Central memory CD8-positive, alpha-beta T cell (primary cell): ENCODE measurements at regions not wholly inside any gene's neighbourhood (a gene's known extent, or its start where the extent isn't known, plus 50 kb on each side); places are given as distances from the start of the nearest gene placed in this dataset.

ENCODE experiments used
- ATAC-seq: fragments of 150-1000 bp; cut with Tn5 transposase; replicated peaks from 2 replicates; pipeline ENCODE4 v1.10.0; 2022; ENCODE audit warnings: mild to moderate bottlenecking, moderate FRiP score, moderate number of reproducible peaks; ENCODE audit not compliant: poor library complexity, severe bottlenecking; ENCODE audit errors: extremely low read depth
- DNase-seq, 2 donors: peaks; one replicate each; pipeline ENCODE4 v3.0.0; 2021; ENCODE audit warnings: low spot score in 2 of 2
- H3K27ac Mint-ChIP-seq: one replicate; pipeline ENCODE4 v1.8.0; 2022; ENCODE audit warnings: low read depth, mild to moderate bottlenecking, moderate library complexity, mixed read lengths
- H3K27me3 Mint-ChIP-seq: one replicate; pipeline ENCODE4 v1.8.0; 2022; ENCODE audit warnings: mixed read lengths
- H3K36me3 Mint-ChIP-seq: one replicate; pipeline ENCODE4 v1.8.0; 2022; ENCODE audit warnings: mild to moderate bottlenecking, moderate library complexity, mixed read lengths; ENCODE audit not compliant: insufficient read depth
- H3K4me1 Mint-ChIP-seq: one replicate; pipeline ENCODE4 v1.8.0; 2022; ENCODE audit warnings: mixed read lengths
- H3K4me3 Mint-ChIP-seq: one replicate; pipeline ENCODE4 v1.8.0; 2022; ENCODE audit warnings: mild to moderate bottlenecking, moderate library complexity, mixed read lengths
- H3K9me3 Mint-ChIP-seq: one replicate; pipeline ENCODE4 v1.8.0; 2022; ENCODE audit warnings: mixed read lengths

GRCh38 chr6:122028933-122029522 lies 370.4 kb upstream of the HSF2 start:
- H3K36me3 Mint-ChIP-seq: no peaks in the 10 kb centered on the region
- no peak overlapping the region for H3K27ac Mint-ChIP-seq
- no peaks in the 10 kb centered on the region for H3K9me3 Mint-ChIP-seq
- H3K4me3 Mint-ChIP-seq: no peak overlapping the region
- DNase-seq: no peak
- H3K27me3 Mint-ChIP-seq: no peaks in the 10 kb centered on the region
- ATAC-seq: no peak
- H3K4me1 Mint-ChIP-seq: no peaks in the 10 kb centered on the region

- no peak overlapping the region for H3K27ac Mint-ChIP-seq
- no peaks in the 10 kb centered on the region for H3K9me3 Mint-ChIP-seq
- H3K36me3 Mint-ChIP-seq: no peaks in the 10 kb centered on the region
- no peak overlapping the region for H3K4me3 Mint-ChIP-seq
- no peak for DNase-seq
- no peak for ATAC-seq
- H3K4me1 Mint-ChIP-seq: no peaks in the 10 kb centered on the region
- no peaks in the 10 kb centered on the region for H3K27me3 Mint-ChIP-seq
Measured at GRCh38 chr6:122033564-122034181, 365.8 kb upstream of the HSF2 start.

DNA sequence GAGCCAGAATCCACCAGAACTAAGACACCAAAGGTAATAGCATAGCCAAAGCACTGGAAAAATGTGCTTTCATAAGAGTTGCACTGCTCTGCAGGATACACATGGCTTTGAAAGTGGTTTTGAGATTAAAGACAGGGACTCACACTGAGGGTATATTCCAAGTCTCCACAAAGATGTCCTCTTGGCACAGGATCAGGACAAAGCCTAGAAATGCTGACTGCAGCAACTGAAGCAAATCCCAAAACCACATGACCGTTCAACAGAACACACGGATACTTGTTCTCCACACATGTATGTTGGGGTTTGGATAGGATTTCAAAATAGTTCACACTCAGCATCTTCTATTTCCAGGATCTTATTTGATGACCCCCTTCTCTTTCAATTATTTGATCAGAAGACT lies 364.3 kb upstream of the HSF2 start:
- ATAC-seq (no peak), DNase-seq (no peak)
- no peak overlapping the region for H3K27ac Mint-ChIP-seq
- H3K4me1 Mint-ChIP-seq: no peaks in the 10 kb centered on the region
- no peak overlapping the region for H3K4me3 Mint-ChIP-seq
- H3K36me3 Mint-ChIP-seq: no peaks in the 10 kb centered on the region
- no peaks in the 10 kb centered on the region for H3K9me3 Mint-ChIP-seq
- H3K27me3 Mint-ChIP-seq: no peaks in the 10 kb centered on the region

DNA sequence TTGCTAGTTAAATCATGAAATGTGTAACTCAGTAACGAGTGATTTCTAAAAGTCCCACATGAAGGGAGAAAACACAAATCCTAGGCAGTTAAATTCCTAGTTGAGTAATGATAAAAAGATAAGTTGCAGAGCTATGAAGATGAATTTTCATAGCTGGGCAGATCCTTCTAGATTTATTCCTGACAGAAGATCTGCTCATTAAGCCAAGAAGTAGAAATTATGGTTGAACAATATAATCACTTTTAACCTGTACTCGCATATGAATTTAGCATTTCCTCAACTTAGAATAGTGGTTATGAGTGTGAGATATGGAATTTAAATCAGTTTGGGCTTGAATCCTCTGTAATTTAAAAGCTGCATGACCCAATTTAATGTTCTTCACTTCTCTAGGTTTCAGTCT lies 359.2 kb upstream of the HSF2 start:
- Mint-ChIP-seq H3K27me3 (no peaks in the 10 kb centered on the region), H3K27ac (no peak overlapping the region), H3K4me1 (no peaks in the 10 kb centered on the region), H3K9me3 (no peaks in the 10 kb centered on the region), H3K4me3 (no peak overlapping the region), H3K36me3 (no peaks in the 10 kb centered on the region)
- DNase-seq (no peak), ATAC-seq (no peak)

DNA sequence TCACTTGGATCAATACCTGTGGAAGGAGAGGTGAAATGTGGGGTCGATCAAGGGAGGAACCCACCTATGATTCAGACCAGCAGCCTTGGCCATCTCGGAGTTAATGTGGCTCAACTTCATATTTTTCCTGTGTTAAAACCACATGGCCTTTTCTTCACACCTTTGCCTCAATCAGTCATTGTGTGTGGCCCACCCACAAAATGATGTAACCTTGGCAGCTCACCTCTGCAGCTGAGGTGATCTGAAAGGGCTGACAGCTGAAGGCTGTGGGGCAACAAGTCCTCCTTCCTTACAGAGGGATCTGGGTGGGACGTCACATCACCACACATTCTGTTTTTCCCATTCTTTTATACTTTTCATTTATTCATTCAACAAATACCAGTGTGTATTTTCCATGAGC lies 357.1 kb upstream of the HSF2 start:
- no peak for DNase-seq
- no peak for ATAC-seq
- Mint-ChIP-seq H3K4me3 (no peak overlapping the region), H3K4me1 (no peaks in the 10 kb centered on the region), H3K27me3 (no peaks in the 10 kb centered on the region), H3K36me3 (no peaks in the 10 kb centered on the region), H3K27ac (no peak overlapping the region), H3K9me3 (no peaks in the 10 kb centered on the region)

- ATAC-seq (no peak), DNase-seq (no peak)
- Mint-ChIP-seq H3K36me3 (no peaks in the 10 kb centered on the region), H3K27me3 (no peaks in the 10 kb centered on the region), H3K4me3 (no peak overlapping the region), H3K4me1 (no peaks in the 10 kb centered on the region), H3K9me3 (no peaks in the 10 kb centered on the region), H3K27ac (no peak overlapping the region)
Measured at GRCh38 chr6:122042960-122043735, 356.3 kb upstream of the HSF2 start.

DNA sequence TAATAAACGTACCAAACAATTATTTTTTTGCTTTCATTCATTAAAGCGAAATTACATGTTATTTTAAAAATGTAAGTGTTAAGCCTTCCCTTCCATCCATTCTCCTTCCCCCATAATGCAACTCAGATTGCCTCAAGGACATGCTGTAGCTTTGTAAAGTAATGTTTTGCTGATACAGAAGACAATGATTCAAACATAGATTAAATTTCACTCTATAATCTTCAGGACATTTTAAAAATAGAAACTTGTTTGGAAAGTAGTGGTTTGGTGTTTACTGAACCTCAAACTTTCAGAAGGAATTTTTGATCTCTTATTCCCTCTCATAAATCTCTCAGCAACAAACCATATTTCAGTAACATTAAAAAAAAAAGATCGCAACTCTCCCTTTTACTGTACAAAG lies 350.9 kb upstream of the HSF2 start:
- ATAC-seq (no peak), DNase-seq (no peak)
- H3K27me3 Mint-ChIP-seq: no peaks in the 10 kb centered on the region
- no peak overlapping the region for H3K27ac Mint-ChIP-seq
- no peaks in the 10 kb centered on the region for H3K4me1 Mint-ChIP-seq
- H3K36me3 Mint-ChIP-seq: no peaks in the 10 kb centered on the region
- no peak overlapping the region for H3K4me3 Mint-ChIP-seq
- no peaks in the 10 kb centered on the region for H3K9me3 Mint-ChIP-seq

DNA sequence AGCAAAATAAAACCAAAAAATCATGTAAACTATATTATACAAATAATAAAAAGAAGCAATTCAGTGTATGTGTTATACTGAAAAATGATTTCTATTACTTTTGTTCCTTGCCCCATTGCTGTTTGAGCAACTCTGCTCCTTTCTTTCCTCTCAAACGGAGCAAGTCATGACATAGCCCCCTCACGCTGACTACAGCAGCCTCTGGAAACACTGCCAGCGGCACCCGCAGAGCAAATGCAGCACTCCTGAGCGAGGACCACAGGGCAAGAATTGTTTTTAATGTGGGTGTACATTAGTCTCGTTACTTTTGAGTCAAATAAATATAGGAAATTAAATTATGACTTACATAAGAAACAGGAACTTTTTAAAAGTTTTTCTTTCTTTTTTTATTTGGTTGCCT lies 350.1 kb upstream of the HSF2 start:
- ATAC-seq (no peak), DNase-seq (no peak)
- H3K27ac Mint-ChIP-seq: no peak overlapping the region
- no peaks in the 10 kb centered on the region for H3K36me3 Mint-ChIP-seq
- no peaks in the 10 kb centered on the region for H3K27me3 Mint-ChIP-seq
- H3K4me1 Mint-ChIP-seq: no peaks in the 10 kb centered on the region
- H3K9me3 Mint-ChIP-seq: no peaks in the 10 kb centered on the region
- no peak overlapping the region for H3K4me3 Mint-ChIP-seq

GRCh38 chr6:122050242-122050755 lies 349.2 kb upstream of the HSF2 start:
- Mint-ChIP-seq H3K36me3 (no peaks in the 10 kb centered on the region), H3K9me3 (no peaks in the 10 kb centered on the region)
- ATAC-seq: no peak

GRCh38 chr6:122052346-122052900 lies 347.0 kb upstream of the HSF2 start:
- H3K27ac Mint-ChIP-seq: no peak overlapping the region
- no peaks in the 10 kb centered on the region for H3K9me3 Mint-ChIP-seq
- H3K27me3 Mint-ChIP-seq: no peaks in the 10 kb centered on the region

More at GRCh38 chr6:122050242-122050755, 349.2 kb upstream of the HSF2 start:
- no peaks in the 10 kb centered on the region for H3K4me1 Mint-ChIP-seq
- no peak overlapping the region for H3K27ac Mint-ChIP-seq
- no peak for DNase-seq
- no peaks in the 10 kb centered on the region for H3K27me3 Mint-ChIP-seq
- H3K4me3 Mint-ChIP-seq: no peak overlapping the region

GRCh38 chr6:122059918-122060317 lies 339.5 kb upstream of the HSF2 start:
- peaks cover 7% of the 10 kb centered on the region for H3K9me3 Mint-ChIP-seq
- H3K36me3 Mint-ChIP-seq: no peaks in the 10 kb centered on the region
- H3K4me1 Mint-ChIP-seq: no peaks in the 10 kb centered on the region
- ATAC-seq (no peak), DNase-seq (no peak)
- H3K27me3 Mint-ChIP-seq: no peaks in the 10 kb centered on the region
- no peak overlapping the region for H3K27ac Mint-ChIP-seq
- H3K4me3 Mint-ChIP-seq: no peak overlapping the region

More at GRCh38 chr6:122052346-122052900, 347.0 kb upstream of the HSF2 start:
- no peak for DNase-seq
- Mint-ChIP-seq H3K36me3 (no peaks in the 10 kb centered on the region), H3K4me1 (no peaks in the 10 kb centered on the region), H3K4me3 (no peak overlapping the region)
- no peak for ATAC-seq

- no peak for ATAC-seq
Measured at GRCh38 chr6:122061855-122062254, 337.6 kb upstream of the HSF2 start.

More at GRCh38 chr6:122061855-122062254, 337.6 kb upstream of the HSF2 start:
- no peak overlapping the region for H3K4me3 Mint-ChIP-seq
- H3K27ac Mint-ChIP-seq: no peak overlapping the region
- H3K9me3 Mint-ChIP-seq: peaks cover 13% of the 10 kb centered on the region
- H3K36me3 Mint-ChIP-seq: no peaks in the 10 kb centered on the region
- H3K27me3 Mint-ChIP-seq: no peaks in the 10 kb centered on the region
- H3K4me1 Mint-ChIP-seq: no peaks in the 10 kb centered on the region
- DNase-seq: no peak
